Stomach (tissue), 8 donors: ENCODE measurements at regions not wholly inside any gene's neighbourhood (a gene's known extent, or its start where the extent isn't known, plus 50 kb on each side); places are given as distances from the start of the nearest gene placed in this dataset.

ENCODE experiments used
- DNase-seq, 2 donors: peaks; one replicate each; pipeline versions ENCODE4 v3.0.0 to v3.0.0-alpha.2; 2013 to 2019
- H3K27ac ChIP-seq, 5 donors: fragments of 200-600 bp in 4 of 5; sonication (generic) in 4 of 5; one replicate each; pipeline ENCODE4 v1.5.1; 2013 to 2019; ENCODE audit warnings: mild to moderate bottlenecking in 1 of 5, moderate library complexity in 1 of 5
- H3K27me3 ChIP-seq, 3 donors: fragments of 200-600 bp; sonication (generic); one replicate each; pipeline ENCODE4 v1.5.1; 2017 to 2019; ENCODE audit warnings: mixed run types in 1 of 3
- H3K36me3 ChIP-seq, 4 donors: fragments of 200-600 bp; sonication (generic); 1 replicate in 3 of 4; 2 replicates in 1 of 4; pipeline ENCODE4 v1.5.1; 2016 to 2019
- H3K4me1 ChIP-seq, 4 donors: fragments of 200-600 bp; sonication (generic); one replicate each; pipeline ENCODE4 v1.5.1; 2016 to 2019
- H3K4me3 ChIP-seq, 4 donors: fragments of 200-600 bp; sonication (generic) in 3 of 4; one replicate each; pipeline ENCODE4 v1.5.1; 2016 to 2019; ENCODE audit warnings: mild to moderate bottlenecking in 1 of 4
- H3K9me3 ChIP-seq, 4 donors: fragments of 200-600 bp; sonication (generic); one replicate each; pipeline ENCODE4 v1.5.1; 2016 to 2019
- EP300 ChIP-seq: sonication (generic); formaldehyde crosslinking; IDR thresholded peaks from one replicate; pipeline ENCODE4 v1.6.1; 2017; ENCODE audit warnings: antibody characterized with exemption
- POLR2A ChIP-seq, 4 donors: fragments of 450-650 bp; IDR thresholded peaks; one replicate each; pipeline ENCODE4 v1.6.1; 2016; ENCODE audit warnings: antibody characterized with exemption in 4 of 4, control low read depth in 2 of 4, mild to moderate bottlenecking in 1 of 4, moderate library complexity in 1 of 4
- POLR2AphosphoS5 ChIP-seq, 3 donors: sonication (generic); formaldehyde crosslinking; IDR thresholded peaks; one replicate each; pipeline ENCODE4 v1.6.1; 2016; ENCODE audit warnings: antibody characterized with exemption in 3 of 3
- WGBS, 5 donors: extraction: QIAGEN DNeasy Blood & Tissue Kit in 3 of 5; methylation state at CpG; one replicate each; pipeline versions ENCODE4 v1.1.5 to v1.1.7; 2013 to 2018; 5-methylcytosine and 5-hydroxymethylcytosine counted together
- intact Hi-C: fragments of 100-400 bp; cut with DNase I; formaldehyde crosslinking; loops from one replicate; pipeline ENCODE4 v1.15.1; 2023; ENCODE audit warnings: low total_unique reads
- TF ChIP-seq, protein P1 (sequence below), 7 experiments: fragments of 450-650 bp in 4 of 7; fragments of 200-600 bp in 3 of 7; sonication (generic) in 3 of 7; IDR thresholded peaks; one replicate each; pipeline ENCODE4 v1.5.1; 2016 to 2019; ENCODE audit warnings: antibody characterized with exemption in 7 of 7, control low read depth in 2 of 7, mild to moderate bottlenecking in 1 of 7
- donor health status: healthy with polysubstance abuse.
- donor health status: Bipolar disorder and iron deficiency.
- donor health status: healthy.

DNA sequence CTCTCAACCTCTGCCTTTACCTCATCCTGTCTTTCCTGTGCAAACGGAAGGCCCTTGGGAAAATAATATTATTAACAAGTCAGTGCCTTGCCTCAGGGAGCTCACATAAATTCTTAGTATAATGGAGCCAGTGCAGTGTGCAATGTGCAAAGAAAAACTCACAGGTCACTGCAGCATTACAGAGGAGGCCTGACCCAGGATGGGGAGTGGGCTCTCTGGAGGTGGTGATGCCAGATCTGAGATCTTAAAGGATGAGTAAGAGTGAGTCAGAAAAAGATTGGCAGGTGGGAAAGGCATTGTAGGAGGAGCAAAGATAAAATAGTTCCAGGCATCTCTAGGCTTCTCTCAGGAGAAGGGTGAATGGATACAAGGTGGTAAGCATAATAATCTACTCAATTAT, 185.6 kb upstream of the ADAMTS9 start:
- no peak overlapping the region for H3K4me3 ChIP-seq
- H3K27ac ChIP-seq, result no peak overlapping the region
- peaks cover 0 to 7% (median 0%) of the 10 kb centered on the region in 4 donors for H3K36me3 ChIP-seq
- intact Hi-C loops, result no loop called here
- 57 to 81% (median 69%) methylated on average over 1 of the region's 1 CpG for WGBS, 5 donors
- peaks cover 0 to 5% (median 0%) of the 10 kb centered on the region in 4 donors for H3K4me1 ChIP-seq
- TF ChIP-seq POLR2A (IDR thresholded peaks at IDR 0.05) (no peak), POLR2AphosphoS5 (IDR thresholded peaks at IDR 0.05) (no peak)
- TF ChIP-seq, protein P1, sequence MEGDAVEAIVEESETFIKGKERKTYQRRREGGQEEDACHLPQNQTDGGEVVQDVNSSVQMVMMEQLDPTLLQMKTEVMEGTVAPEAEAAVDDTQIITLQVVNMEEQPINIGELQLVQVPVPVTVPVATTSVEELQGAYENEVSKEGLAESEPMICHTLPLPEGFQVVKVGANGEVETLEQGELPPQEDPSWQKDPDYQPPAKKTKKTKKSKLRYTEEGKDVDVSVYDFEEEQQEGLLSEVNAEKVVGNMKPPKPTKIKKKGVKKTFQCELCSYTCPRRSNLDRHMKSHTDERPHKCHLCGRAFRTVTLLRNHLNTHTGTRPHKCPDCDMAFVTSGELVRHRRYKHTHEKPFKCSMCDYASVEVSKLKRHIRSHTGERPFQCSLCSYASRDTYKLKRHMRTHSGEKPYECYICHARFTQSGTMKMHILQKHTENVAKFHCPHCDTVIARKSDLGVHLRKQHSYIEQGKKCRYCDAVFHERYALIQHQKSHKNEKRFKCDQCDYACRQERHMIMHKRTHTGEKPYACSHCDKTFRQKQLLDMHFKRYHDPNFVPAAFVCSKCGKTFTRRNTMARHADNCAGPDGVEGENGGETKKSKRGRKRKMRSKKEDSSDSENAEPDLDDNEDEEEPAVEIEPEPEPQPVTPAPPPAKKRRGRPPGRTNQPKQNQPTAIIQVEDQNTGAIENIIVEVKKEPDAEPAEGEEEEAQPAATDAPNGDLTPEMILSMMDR (IDR thresholded peaks at IDR 0.05), result no peak
- H3K9me3 ChIP-seq, result peaks cover 0 to 10% (median 0%) of the 10 kb centered on the region in 4 donors
- no peak for DNase-seq
- H3K27me3 ChIP-seq, result no peaks in the 10 kb centered on the region

DNA sequence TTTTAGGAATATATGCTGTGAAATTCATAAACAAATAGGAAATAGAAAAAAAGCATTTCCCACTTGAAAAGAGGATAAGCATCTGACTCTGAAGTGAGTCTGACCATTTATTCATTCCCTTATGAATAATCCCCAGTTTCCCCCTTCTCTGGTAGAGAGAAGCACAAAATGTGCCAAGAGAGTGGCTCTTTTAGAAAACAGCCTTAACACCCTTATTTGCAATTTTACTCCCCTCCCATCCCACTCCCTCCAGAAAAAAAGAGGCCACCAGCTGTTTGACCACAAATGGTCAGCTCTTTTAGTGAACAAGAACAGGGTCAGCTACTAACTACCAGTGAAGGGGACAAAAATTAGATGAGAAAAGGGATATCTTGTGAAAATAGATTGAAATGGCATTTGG, 184.5 kb upstream of the ADAMTS9 start:
- H3K4me1 ChIP-seq, result no peaks in the 10 kb centered on the region
- intact Hi-C loops, result no loop called here

DNA sequence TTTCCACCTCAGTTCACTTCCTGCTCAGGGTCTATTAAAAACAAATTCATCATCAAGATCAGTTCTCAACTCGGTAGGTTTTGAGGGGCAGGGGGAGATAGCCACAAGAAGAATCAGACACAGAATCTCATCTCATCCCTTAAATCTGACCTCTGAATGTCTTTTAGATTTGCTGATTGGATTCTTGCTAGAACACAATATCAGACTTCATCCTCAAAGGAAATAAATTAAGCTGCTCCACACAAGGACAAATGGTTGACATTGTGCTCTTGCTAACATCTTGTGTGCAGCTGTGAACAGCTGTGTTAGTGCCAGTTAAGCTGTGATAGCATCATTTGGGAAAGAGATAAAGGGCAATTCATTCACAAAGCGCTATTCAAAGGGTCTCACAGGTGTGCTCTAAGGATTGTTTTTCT, 184.0 kb upstream of the ADAMTS9 start:
- TF ChIP-seq, protein P1 (IDR thresholded peaks at IDR 0.05), result no peak
- TF ChIP-seq POLR2AphosphoS5 (IDR thresholded peaks at IDR 0.05), result no peak
- no peak for TF ChIP-seq POLR2A (IDR thresholded peaks at IDR 0.05)
- no peak for TF ChIP-seq EP300
- DNase-seq, result no peak
- 45 to 65% (median 56%) methylated on average over 2 of the region's 2 CpGs for WGBS, 5 donors
- Histone ChIP-seq H3K36me3 (peaks cover 0 to 7% (median 2%) of the 10 kb centered on the region in 4 donors), H3K9me3 (peaks cover 0 to 10% (median 0%) of the 10 kb centered on the region in 4 donors), H3K27me3 (no peaks in the 10 kb centered on the region), H3K4me1 (peaks cover 0 to under 1% (median 0%) of the 10 kb centered on the region in 4 donors), H3K27ac (no peak overlapping the region), H3K4me3 (no peak overlapping the region)
- intact Hi-C loops, result no loop called here

More for the DNA sequence above, 184.5 kb upstream of the ADAMTS9 start:
- H3K36me3 ChIP-seq, result peaks cover 0 to 7% (median under 1%) of the 10 kb centered on the region in 4 donors
- no peak overlapping the region for H3K27ac ChIP-seq
- no peaks in the 10 kb centered on the region for H3K27me3 ChIP-seq
- H3K4me3 ChIP-seq, result no peak overlapping the region
- TF ChIP-seq POLR2A (IDR thresholded peaks at IDR 0.05) (no peak), EP300 (no peak), POLR2AphosphoS5 (IDR thresholded peaks at IDR 0.05) (no peak)
- TF ChIP-seq, protein P1 (IDR thresholded peaks at IDR 0.05), result no peak
- peaks cover 0 to 10% (median 0%) of the 10 kb centered on the region in 4 donors for H3K9me3 ChIP-seq
- no peak for DNase-seq

DNA sequence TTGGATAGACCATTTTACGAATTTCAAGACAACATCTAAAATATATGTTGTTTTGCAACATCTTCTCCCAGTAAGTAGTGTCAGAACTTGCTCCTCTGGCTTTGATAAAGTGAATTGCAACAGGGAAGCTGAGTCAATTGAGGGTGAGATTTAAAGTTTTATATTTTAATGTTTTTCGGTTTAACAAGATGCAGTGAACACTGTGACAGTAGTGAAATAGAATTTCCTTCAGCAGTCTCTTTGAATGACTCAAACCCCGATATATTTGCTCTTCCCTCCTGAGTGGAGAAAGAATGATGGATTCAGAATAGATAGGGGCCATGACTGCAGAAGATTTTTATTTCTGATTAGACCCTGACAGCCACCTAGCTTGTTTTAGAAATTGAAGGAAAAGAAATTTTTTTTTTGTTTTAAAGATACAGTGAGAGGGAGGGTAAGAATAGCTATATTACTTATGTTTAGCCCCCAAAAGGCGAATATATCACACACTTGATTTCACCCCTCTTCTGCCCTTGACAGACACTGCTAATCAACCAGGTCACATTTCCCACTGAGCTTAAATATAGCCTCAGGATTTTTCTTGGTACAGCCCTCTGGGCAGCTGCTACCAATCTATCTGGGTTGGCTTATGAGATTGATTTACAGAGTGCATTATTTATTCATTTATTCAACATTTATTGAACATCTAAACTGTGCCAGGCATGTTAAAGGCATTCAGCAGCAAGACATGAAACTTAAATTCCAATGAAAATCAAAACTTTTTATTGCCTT, 183.3 kb upstream of the ADAMTS9 start:
- TF ChIP-seq POLR2A (IDR thresholded peaks at IDR 0.05), result no peak
- Histone ChIP-seq H3K4me3 (no peak overlapping the region), H3K27ac (no peak overlapping the region), H3K36me3 (peaks cover 0 to 7% (median 2%) of the 10 kb centered on the region in 4 donors), H3K4me1 (peaks cover 0 to 6% (median 0%) of the 10 kb centered on the region in 4 donors), H3K27me3 (no peaks in the 10 kb centered on the region), H3K9me3 (peaks cover 0 to 10% (median 0%) of the 10 kb centered on the region in 4 donors)
- no peak for DNase-seq
- intact Hi-C loops, result no loop called here
- 80 to 85% (median 81%) methylated on average over 4 of the region's 4 CpGs for WGBS, 5 donors

DNA sequence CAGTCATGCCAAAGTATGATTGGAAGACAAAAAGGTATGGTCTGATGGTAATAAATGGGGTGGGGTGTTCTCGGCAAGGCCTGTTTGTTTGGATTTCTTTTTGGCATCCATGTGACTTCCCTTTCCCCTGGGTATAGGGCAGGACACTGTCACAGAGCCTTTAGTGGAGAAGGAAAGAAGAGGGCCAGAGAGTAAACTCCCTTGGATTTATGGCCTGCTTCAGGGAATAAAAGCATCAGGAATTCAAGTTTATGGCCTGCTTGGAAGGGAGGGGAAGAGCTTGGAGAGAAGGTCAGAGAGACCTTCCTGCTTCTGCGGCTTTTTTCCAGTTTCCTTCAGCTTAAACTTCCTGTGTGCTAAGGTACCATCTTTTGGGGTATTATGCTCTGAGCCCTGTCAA, 179.4 kb upstream of the ADAMTS9 start:
- DNase-seq, result no peak
- H3K4me1 ChIP-seq, result peaks cover 0 to 9% (median 0%) of the 10 kb centered on the region in 4 donors
- no peaks in the 10 kb centered on the region for H3K27me3 ChIP-seq
- intact Hi-C loops, result no loop called here
- no peak overlapping the region for H3K4me3 ChIP-seq
- peaks cover 0 to 10% (median 0%) of the 10 kb centered on the region in 4 donors for H3K9me3 ChIP-seq
- TF ChIP-seq EP300, result no peak
- TF ChIP-seq, protein P1 (IDR thresholded peaks at IDR 0.05), result no peak
- H3K36me3 ChIP-seq, result peaks cover 0 to 3% (median 0%) of the 10 kb centered on the region in 4 donors
- 64 to 80% (median 73%) methylated on average over 2 of the region's 2 CpGs for WGBS, 5 donors
- H3K27ac ChIP-seq, result no peak overlapping the region
